ENCODE measurements at regions not wholly inside any gene's neighbourhood (a gene's known extent, or its start where the extent isn't known, plus 50 kb on each side); places are given as distances from the start of the nearest gene placed in this dataset.

DNA sequence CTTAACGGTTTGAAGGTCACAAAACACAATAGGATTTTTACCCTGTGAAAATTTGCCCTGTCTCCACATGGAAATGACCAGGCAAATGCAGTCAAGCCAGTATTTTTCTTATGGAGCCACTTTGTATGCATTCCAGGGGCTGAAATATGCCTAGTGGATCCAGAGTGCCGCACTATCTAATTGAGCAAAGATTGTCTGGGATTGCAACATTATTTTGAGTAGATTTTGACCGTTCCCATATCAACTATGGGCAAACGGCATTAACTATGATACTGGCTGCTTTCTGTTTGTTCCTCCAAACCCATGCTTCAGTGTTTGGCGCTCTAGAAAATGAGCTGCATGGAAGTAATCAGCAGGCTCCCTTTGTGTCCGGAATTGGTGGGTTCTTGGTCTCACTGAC, 223.0 kb downstream of the BTG1 start:
- TF ChIP-seq, protein P1, sequence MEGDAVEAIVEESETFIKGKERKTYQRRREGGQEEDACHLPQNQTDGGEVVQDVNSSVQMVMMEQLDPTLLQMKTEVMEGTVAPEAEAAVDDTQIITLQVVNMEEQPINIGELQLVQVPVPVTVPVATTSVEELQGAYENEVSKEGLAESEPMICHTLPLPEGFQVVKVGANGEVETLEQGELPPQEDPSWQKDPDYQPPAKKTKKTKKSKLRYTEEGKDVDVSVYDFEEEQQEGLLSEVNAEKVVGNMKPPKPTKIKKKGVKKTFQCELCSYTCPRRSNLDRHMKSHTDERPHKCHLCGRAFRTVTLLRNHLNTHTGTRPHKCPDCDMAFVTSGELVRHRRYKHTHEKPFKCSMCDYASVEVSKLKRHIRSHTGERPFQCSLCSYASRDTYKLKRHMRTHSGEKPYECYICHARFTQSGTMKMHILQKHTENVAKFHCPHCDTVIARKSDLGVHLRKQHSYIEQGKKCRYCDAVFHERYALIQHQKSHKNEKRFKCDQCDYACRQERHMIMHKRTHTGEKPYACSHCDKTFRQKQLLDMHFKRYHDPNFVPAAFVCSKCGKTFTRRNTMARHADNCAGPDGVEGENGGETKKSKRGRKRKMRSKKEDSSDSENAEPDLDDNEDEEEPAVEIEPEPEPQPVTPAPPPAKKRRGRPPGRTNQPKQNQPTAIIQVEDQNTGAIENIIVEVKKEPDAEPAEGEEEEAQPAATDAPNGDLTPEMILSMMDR (conservative IDR thresholded peaks at IDR 0.05; ENCODE audit: low read depth, low read length): no peak
- no peak for TF ChIP-seq EZH2 (IDR thresholded peaks at IDR 0.05; ENCODE audit: low read length, unreplicated experiment)

Data from PC-3 (cell line).